ENCODE measurements at regions not wholly inside any gene's neighbourhood (a gene's known extent, or its start where the extent isn't known, plus 50 kb on each side); places are given as distances from the start of the nearest gene placed in this dataset.

DNA sequence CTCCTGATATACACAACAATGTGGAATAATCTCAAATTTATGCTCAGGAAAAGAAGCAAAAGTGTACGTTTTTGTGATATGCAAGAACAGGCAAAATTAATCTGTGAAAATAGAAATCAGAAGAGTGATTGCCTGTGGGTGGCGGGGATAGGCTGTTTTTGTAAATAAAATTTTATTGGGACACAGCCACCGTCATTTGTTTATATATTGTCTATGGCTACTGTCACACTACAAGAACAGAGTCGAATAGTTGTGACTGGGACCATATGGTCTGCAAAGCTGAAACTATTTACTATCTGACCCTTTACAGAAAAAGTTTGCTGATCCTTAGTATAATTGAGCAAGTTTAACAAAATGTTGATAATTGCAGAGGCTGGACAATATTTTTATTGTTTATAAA, 269.5 kb upstream of the HTR2A start:
- no peak overlapping the region for H3K4me3 ChIP-seq
- H3K36me3 ChIP-seq, result no peaks in the 10 kb centered on the region
- intact Hi-C loops (cut with DNase I), result no loop called here
- DNase-seq (ENCODE audit: low spot score in 2 of 2), result no peak
- H3K27ac ChIP-seq, result no peak overlapping the region
- TF ChIP-seq CTCF (IDR thresholded peaks at IDR 0.05), result no peak
- H3K4me1 ChIP-seq, result no peaks in the 10 kb centered on the region
- no peaks in the 10 kb centered on the region for H3K9me3 ChIP-seq
- H3K27me3 ChIP-seq, result no peaks in the 10 kb centered on the region

DNA sequence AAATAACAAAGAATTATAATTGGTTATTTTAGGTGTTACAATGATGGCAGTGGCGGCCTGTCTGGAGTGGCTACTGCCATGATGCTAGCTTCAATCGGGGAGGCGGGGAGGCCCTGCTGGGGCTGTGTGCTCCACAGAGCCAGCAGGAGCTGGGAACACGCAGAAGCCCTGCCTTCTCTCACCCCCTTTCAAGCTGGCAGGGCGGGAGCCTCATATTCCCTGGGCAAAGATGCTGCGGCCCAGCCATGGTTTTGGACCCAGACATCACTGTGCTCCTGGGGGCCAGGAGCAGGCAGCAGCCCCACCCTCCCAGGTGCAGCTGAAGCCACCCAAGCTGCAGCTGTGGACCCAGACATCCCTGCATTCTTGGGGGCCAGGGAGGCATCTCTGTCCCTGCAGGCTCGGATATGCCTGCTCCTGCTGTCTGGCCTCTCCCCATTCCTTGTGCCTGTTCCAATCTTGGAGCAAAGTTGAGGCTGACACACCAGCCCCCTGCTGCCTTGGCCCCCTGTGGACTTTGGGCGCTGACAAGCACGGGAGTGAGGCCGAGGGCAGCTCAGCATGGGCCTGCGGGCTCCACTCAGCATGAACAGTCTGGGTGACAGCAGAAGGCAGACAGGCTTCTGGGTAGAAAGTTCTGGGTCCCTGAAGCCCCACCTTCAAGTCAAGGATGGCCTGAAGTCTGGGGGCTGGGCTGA, 263.1 kb upstream of the HTR2A start:
- H3K36me3 ChIP-seq, result no peaks in the 10 kb centered on the region
- no peak overlapping the region for H3K4me3 ChIP-seq
- no peak overlapping the region for H3K27ac ChIP-seq
- no peaks in the 10 kb centered on the region for H3K4me1 ChIP-seq
- no peaks in the 10 kb centered on the region for H3K9me3 ChIP-seq
- no peak for TF ChIP-seq CTCF (IDR thresholded peaks at IDR 0.05)
- intact Hi-C loops (cut with DNase I), result no loop called here
- DNase-seq (ENCODE audit: low spot score in 2 of 2), result no peak
- H3K27me3 ChIP-seq, result no peaks in the 10 kb centered on the region

GRCh38 chr13:47158593-47158992, 261.7 kb upstream of the HTR2A start:
- Histone ChIP-seq H3K36me3 (no peaks in the 10 kb centered on the region), H3K9me3 (no peaks in the 10 kb centered on the region), H3K4me1 (no peaks in the 10 kb centered on the region), H3K4me3 (no peak overlapping the region), H3K27me3 (no peaks in the 10 kb centered on the region), H3K27ac (no peak overlapping the region)
- TF ChIP-seq CTCF (IDR thresholded peaks at IDR 0.05), result no peak
- DNase-seq (ENCODE audit: low spot score in 2 of 2), result no peak
- intact Hi-C loops (cut with DNase I), result no loop called here

GRCh38 chr13:47148543-47148942, 251.7 kb upstream of the HTR2A start:
- Histone ChIP-seq H3K36me3 (no peaks in the 10 kb centered on the region), H3K27ac (no peak overlapping the region), H3K4me1 (no peaks in the 10 kb centered on the region), H3K4me3 (no peak overlapping the region), H3K9me3 (no peaks in the 10 kb centered on the region), H3K27me3 (no peaks in the 10 kb centered on the region)
- no peak for DNase-seq (ENCODE audit: low spot score in 2 of 2)
- no peak for TF ChIP-seq CTCF (IDR thresholded peaks at IDR 0.05)
- intact Hi-C loops (cut with DNase I), result no loop called here

- H3K4me1 ChIP-seq, result no peaks in the 10 kb centered on the region
- H3K27me3 ChIP-seq, result no peaks in the 10 kb centered on the region
- intact Hi-C loops (cut with DNase I), result no loop called here
- TF ChIP-seq CTCF (IDR thresholded peaks at IDR 0.05), result no peak
- H3K27ac ChIP-seq, result no peak overlapping the region
- no peaks in the 10 kb centered on the region for H3K36me3 ChIP-seq
- H3K9me3 ChIP-seq, result no peaks in the 10 kb centered on the region
- DNase-seq (ENCODE audit: low spot score in 2 of 2), result no peak
- no peak overlapping the region for H3K4me3 ChIP-seq
Measured at GRCh38 chr13:47147812-47148119, 250.9 kb upstream of the HTR2A start.
